Colonic mucosa (tissue), 4 donors: ENCODE measurements at regions not wholly inside any gene's neighbourhood (a gene's known extent, or its start where the extent isn't known, plus 50 kb on each side); places are given as distances from the start of the nearest gene placed in this dataset.

Experiments
- DNase-seq: peaks from one replicate; pipeline ENCODE4 v3.0.0-alpha.2; 2020
- H3K27ac ChIP-seq: fragments of 200-600 bp; one replicate; pipeline ENCODE4 v1.8.0; 2021
- H3K27me3 ChIP-seq: fragments of 200-600 bp; one replicate; pipeline ENCODE4 v1.8.0; 2021
- H3K36me3 ChIP-seq: fragments of 200-600 bp; one replicate; pipeline ENCODE4 v1.8.0; 2021
- H3K4me1 ChIP-seq: fragments of 200-600 bp; one replicate; pipeline ENCODE4 v1.8.0; 2021; ENCODE audit warnings: mild to moderate bottlenecking
- H3K4me3 ChIP-seq: fragments of 200-600 bp; one replicate; pipeline ENCODE4 v1.8.0; 2021
- H3K9ac ChIP-seq, 2 donors: one replicate each; pipeline ENCODE4 v1.7.0; 2013; ENCODE audit warnings: control low read depth in 2 of 2, low read depth in 2 of 2, low read length in 2 of 2
- H3K9me3 ChIP-seq: fragments of 200-600 bp; one replicate; pipeline ENCODE4 v1.8.0; 2021
- intact Hi-C: fragments of 100-400 bp; cut with DNase I; formaldehyde crosslinking; loops from one replicate; pipeline ENCODE4 v1.14.1; 2022
- TF ChIP-seq, protein P1 (sequence below): fragments of 200-600 bp; IDR thresholded peaks from one replicate; pipeline ENCODE4 v1.8.0; 2022; ENCODE audit warnings: antibody characterized with exemption, mild to moderate bottlenecking
- donor health status: healthy.
- donor health status: DM: no; HTN: no; CAD: no.
- donor health status: DM: no; HTN: no; CAD: no.

- no peak overlapping the region for H3K9ac ChIP-seq
- intact Hi-C loops = no loop called here
- no peak overlapping the region for H3K4me3 ChIP-seq
- no peaks in the 10 kb centered on the region for H3K36me3 ChIP-seq
- H3K9me3 ChIP-seq = no peaks in the 10 kb centered on the region
- no peak for DNase-seq
- no peaks in the 10 kb centered on the region for H3K4me1 ChIP-seq
- no peaks in the 10 kb centered on the region for H3K27me3 ChIP-seq
- no peak overlapping the region for H3K27ac ChIP-seq
- TF ChIP-seq, protein P1, sequence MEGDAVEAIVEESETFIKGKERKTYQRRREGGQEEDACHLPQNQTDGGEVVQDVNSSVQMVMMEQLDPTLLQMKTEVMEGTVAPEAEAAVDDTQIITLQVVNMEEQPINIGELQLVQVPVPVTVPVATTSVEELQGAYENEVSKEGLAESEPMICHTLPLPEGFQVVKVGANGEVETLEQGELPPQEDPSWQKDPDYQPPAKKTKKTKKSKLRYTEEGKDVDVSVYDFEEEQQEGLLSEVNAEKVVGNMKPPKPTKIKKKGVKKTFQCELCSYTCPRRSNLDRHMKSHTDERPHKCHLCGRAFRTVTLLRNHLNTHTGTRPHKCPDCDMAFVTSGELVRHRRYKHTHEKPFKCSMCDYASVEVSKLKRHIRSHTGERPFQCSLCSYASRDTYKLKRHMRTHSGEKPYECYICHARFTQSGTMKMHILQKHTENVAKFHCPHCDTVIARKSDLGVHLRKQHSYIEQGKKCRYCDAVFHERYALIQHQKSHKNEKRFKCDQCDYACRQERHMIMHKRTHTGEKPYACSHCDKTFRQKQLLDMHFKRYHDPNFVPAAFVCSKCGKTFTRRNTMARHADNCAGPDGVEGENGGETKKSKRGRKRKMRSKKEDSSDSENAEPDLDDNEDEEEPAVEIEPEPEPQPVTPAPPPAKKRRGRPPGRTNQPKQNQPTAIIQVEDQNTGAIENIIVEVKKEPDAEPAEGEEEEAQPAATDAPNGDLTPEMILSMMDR = no peak
These were observed 525.5 kb downstream of the MATN1 start for GRCh38 chr1:30197639-30198450.

DNA sequence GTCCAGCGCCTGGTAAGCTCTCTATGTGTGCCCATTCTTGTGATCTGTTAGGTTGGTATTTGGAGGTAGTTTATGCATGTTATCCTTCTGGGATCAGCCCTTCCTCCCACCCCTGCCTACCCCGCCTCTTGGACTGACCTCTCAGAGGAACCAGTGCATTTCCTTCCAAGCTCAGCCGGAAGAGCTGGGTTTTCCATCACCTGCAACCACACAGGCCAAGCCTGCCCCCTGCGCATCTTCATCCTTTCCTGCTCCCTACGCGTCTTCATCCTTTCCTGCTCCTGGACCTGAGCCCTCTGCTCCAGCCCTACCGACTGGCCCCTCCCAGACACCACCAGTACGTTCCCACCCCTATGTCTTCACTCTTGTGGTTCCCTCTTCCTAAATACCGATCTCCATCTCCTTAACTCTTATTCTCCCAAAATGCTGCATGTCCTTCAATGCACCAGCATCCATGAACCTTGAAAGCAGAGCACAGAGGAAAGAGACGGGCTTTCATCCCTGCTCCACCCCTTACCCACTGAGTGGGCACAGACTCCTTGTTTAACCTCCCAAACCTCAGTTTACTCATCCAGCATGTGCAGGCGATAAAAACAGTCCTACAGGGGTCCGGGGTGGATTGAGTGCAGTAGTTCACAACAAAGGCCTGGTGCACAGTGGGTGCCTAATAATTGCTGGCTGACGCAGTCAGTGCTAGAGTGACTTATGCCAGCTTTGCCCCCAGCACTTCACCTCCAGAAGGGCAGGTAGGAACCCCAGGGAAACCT is 526.3 kb downstream of the MATN1 start:
- no peaks in the 10 kb centered on the region for H3K36me3 ChIP-seq
- H3K27me3 ChIP-seq = no peaks in the 10 kb centered on the region
- H3K27ac ChIP-seq = no peak overlapping the region
- TF ChIP-seq, protein P1 = no peak
- no peaks in the 10 kb centered on the region for H3K9me3 ChIP-seq
- no peaks in the 10 kb centered on the region for H3K4me1 ChIP-seq
- H3K4me3 ChIP-seq = no peak overlapping the region
- H3K9ac ChIP-seq = no peak overlapping the region
- intact Hi-C loops = no loop called here
- no peak for DNase-seq

- Histone ChIP-seq H3K4me1 (no peaks in the 10 kb centered on the region), H3K9me3 (no peaks in the 10 kb centered on the region), H3K27me3 (no peaks in the 10 kb centered on the region), H3K4me3 (no peak overlapping the region), H3K9ac (no peak overlapping the region), H3K36me3 (no peaks in the 10 kb centered on the region), H3K27ac (no peak overlapping the region)
- TF ChIP-seq, protein P1 = no peak
- DNase-seq = no peak
- intact Hi-C loops = no loop called here
These were observed 526.9 kb downstream of the MATN1 start for GRCh38 chr1:30196457-30196856.

- no peak for DNase-seq
- TF ChIP-seq, protein P1 = no peak
- Histone ChIP-seq H3K36me3 (no peaks in the 10 kb centered on the region), H3K9me3 (no peaks in the 10 kb centered on the region), H3K27ac (no peak overlapping the region), H3K9ac (no peak overlapping the region), H3K4me1 (no peaks in the 10 kb centered on the region), H3K4me3 (no peak overlapping the region), H3K27me3 (no peaks in the 10 kb centered on the region)
- intact Hi-C loops = no loop called here
These were observed 527.8 kb downstream of the MATN1 start for GRCh38 chr1:30195424-30196134.

DNA sequence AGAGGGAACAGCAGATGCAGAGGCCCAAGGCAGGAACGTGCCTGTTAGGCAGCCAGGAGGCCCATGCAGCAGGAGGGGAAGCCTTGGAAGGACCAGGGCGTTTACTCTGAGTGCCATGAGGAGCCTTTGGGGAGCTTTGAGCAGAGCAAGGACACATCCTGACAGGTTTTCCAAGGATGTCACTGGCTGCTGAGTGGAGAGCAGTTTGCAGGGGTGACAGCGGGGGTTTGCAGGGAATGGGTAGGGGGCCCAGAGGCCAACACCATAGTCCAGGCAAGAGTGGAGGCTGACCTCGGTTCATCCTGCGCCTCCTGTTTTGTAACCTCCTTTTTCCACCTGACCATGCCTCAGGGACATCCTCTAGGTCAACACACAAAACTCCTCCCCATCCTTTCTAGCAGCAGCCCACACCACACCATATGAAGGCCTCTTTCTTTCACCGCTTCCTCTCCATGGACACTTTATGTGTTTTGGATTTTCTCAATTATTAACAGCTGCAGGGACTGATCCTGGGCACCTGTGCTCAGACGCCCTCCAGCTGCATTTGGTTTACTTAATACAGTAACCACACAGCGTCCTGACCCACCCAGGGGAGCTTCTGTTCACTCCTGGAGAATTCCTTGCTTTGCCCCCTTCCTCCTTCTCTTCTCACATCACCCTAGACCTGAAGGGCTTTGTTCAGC is 528.5 kb downstream of the MATN1 start:
- intact Hi-C loops = no loop called here
- DNase-seq = no peak
- H3K4me1 ChIP-seq = no peaks in the 10 kb centered on the region
- no peak overlapping the region for H3K9ac ChIP-seq
- no peak overlapping the region for H3K4me3 ChIP-seq
- no peaks in the 10 kb centered on the region for H3K9me3 ChIP-seq
- H3K27ac ChIP-seq = no peak overlapping the region
- TF ChIP-seq, protein P1 = no peak
- no peaks in the 10 kb centered on the region for H3K36me3 ChIP-seq
- H3K27me3 ChIP-seq = no peaks in the 10 kb centered on the region
